Mesothelial cell of epicardium (in vitro differentiated cells): ENCODE measurements at regions not wholly inside any gene's neighbourhood (a gene's known extent, or its start where the extent isn't known, plus 50 kb on each side); places are given as distances from the start of the nearest gene placed in this dataset.

ENCODE experiments used
- DNase-seq, 2 experiments: peaks; one replicate each; pipeline ENCODE4 v3.0.0; 2021; ENCODE audit warnings: low spot score in 2 of 2; ENCODE audit not compliant: unreplicated experiment in 2 of 2
- H3K27ac Mint-ChIP-seq: 2 replicates; pipeline ENCODE4 v1.8.0; 2021; ENCODE audit warnings: mixed read lengths
- H3K27me3 Mint-ChIP-seq: 2 replicates; pipeline ENCODE4 v1.8.0; 2021; ENCODE audit warnings: low read depth, mixed read lengths
- H3K36me3 Mint-ChIP-seq: 2 replicates; pipeline ENCODE4 v1.8.0; 2021; ENCODE audit warnings: mixed read lengths
- H3K4me1 Mint-ChIP-seq: 2 replicates; pipeline ENCODE4 v1.8.0; 2021; ENCODE audit warnings: mixed read lengths
- H3K4me3 Mint-ChIP-seq: 2 replicates; pipeline ENCODE4 v1.8.0; 2021; ENCODE audit warnings: mild to moderate bottlenecking, moderate library complexity, mixed read lengths
- H3K9me3 Mint-ChIP-seq: 2 replicates; pipeline ENCODE4 v1.8.0; 2021; ENCODE audit warnings: mixed read lengths
- CTCF ChIP-seq: fragments of 200-600 bp; sonication (generic); IDR thresholded peaks from one replicate; pipeline ENCODE4 v1.5.0; 2021; ENCODE audit warnings: antibody characterized with exemption; ENCODE audit not compliant: unreplicated experiment

DNA sequence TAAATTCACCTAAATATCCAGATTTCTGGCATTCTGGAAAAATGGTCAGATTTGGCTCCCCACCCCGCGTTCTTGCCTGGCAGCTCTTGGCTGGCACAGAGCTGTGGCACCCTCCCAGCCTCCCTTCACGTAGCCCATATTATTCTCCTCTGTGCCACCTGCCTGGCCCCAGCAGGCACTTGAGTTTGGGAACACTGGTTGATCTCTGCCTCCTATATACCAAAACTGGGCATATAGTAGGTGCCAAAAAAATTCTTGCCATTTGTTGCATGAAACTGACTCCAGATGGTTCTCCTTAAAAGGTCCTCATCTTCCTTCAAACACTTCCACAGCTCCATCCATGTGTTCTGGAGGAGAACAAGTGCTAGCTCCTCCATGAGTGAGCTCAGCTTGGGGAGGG lies 167.0 kb downstream of the RPS24 start:
- TF ChIP-seq CTCF: no peak
- H3K27me3 Mint-ChIP-seq: no peaks in the 10 kb centered on the region
- H3K36me3 Mint-ChIP-seq: no peaks in the 10 kb centered on the region
- no peak for DNase-seq
- H3K4me3 Mint-ChIP-seq: no peak overlapping the region
- peaks cover 4% of the 10 kb centered on the region for H3K4me1 Mint-ChIP-seq
- H3K9me3 Mint-ChIP-seq: no peaks in the 10 kb centered on the region
- H3K27ac Mint-ChIP-seq: no peak overlapping the region

DNA sequence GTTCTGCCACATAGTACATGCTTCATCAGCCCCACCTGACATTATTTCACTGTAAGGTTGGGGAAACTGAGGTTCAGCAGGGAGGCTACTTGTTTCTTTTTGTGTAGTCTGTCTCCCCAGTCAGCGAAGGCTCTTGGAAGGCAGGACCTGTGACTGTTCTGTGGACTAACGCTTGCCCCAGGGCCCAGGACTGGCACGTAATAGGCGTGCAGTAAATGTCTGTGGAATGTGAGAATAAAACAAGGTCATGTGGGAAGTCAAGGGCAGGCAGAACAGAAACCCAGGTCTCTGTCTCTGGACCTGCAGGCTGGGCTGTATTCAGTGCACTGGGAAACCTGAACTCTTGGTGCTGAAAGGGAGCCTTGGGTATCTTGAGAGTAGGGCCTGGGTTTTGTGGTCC lies 168.7 kb downstream of the RPS24 start:
- no peaks in the 10 kb centered on the region for H3K27me3 Mint-ChIP-seq
- no peak overlapping the region for H3K27ac Mint-ChIP-seq
- H3K36me3 Mint-ChIP-seq: no peaks in the 10 kb centered on the region
- peaks cover 11% of the 10 kb centered on the region for H3K4me1 Mint-ChIP-seq
- no peak overlapping the region for H3K4me3 Mint-ChIP-seq
- no peaks in the 10 kb centered on the region for H3K9me3 Mint-ChIP-seq
- TF ChIP-seq CTCF: no peak
- no peak for DNase-seq

DNA sequence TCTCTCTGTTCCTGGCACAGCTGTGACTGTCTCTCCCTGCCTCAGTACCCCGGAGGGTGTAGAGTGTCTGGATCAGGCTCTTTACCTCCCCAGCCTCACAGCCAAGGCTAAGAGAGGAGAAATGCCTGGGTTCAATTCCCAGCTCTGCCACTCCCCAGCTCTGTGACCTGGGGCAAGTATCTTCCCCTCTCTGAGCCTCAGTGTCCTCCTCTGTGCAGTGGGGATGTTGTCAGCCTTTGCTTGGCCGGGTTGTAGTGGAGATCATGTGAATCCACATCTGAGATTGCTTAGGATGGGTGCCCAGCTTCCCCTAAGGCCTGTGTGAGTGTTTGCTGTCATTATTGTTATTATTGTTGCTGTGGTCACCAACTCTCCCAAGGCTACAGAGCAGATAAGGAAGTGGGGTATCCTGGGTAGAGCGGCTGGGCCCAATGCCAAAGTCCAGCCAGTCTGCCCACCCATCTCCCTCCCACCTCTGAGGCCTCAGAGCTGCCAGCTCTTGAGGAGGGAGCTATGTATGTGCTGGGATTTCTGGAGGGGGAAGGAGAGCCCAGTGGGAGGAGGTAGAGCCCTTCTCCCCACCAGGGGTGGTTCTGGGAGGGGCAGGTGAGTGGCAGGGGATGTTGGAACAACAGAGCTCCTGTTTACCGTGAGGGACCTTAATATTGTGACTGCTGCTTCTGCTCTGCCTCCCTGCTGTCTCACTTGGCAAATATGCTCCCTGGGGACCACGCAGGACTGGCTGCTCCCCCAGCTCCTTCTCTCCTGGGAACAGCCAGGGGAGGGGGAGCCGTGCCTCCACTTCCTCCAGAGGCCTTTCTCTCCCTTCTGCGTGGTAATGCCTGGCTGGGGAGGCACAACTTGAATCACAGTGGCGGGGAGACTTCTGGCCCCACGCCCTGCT lies 170.5 kb downstream of the RPS24 start:
- DNase-seq: no peak
- peaks cover 15% of the 10 kb centered on the region for H3K4me1 Mint-ChIP-seq
- H3K36me3 Mint-ChIP-seq: no peaks in the 10 kb centered on the region
- TF ChIP-seq CTCF: no peak
- no peak overlapping the region for H3K27ac Mint-ChIP-seq
- no peak overlapping the region for H3K4me3 Mint-ChIP-seq
- H3K9me3 Mint-ChIP-seq: no peaks in the 10 kb centered on the region
- H3K27me3 Mint-ChIP-seq: no peaks in the 10 kb centered on the region

DNA sequence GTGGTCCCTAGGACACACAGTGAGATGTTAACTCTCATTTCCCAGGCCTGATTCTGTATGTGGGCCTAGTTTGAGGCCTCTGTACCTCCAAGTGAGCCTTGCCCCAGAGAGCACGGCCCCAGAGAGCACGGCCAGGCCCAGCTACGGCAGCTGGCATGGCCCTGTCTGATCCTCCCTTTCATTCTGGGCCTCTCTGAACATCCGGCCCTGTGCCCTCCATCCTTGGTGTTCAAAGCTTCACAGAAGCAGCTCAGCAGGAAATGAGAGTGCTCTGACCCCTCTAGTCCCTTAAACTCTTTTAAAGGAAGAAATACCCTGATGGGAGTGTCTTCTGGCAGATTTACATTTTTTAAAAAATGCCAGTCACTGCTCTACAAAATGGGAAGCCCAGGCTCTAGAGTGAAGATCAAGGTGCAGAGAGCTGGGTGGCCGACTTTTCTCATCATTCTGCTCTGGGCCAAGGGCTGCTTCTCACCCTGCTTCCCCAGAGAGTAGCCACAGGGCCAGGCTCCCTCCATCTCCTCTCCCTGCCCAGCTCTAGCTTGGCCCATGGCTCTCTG lies 171.9 kb downstream of the RPS24 start:
- Mint-ChIP-seq H3K27me3 (no peaks in the 10 kb centered on the region), H3K27ac (no peak overlapping the region), H3K9me3 (no peaks in the 10 kb centered on the region), H3K4me3 (no peak overlapping the region), H3K36me3 (no peaks in the 10 kb centered on the region), H3K4me1 (peaks cover 16% of the 10 kb centered on the region)
- TF ChIP-seq CTCF: no peak
- DNase-seq: no peak

GRCh38 chr10:78207216-78207615 lies 173.6 kb downstream of the RPS24 start:
- H3K36me3 Mint-ChIP-seq: no peaks in the 10 kb centered on the region
- no peaks in the 10 kb centered on the region for H3K27me3 Mint-ChIP-seq
- DNase-seq: no peak
- peaks cover 24% of the 10 kb centered on the region for H3K4me1 Mint-ChIP-seq
- no peak overlapping the region for H3K4me3 Mint-ChIP-seq
- TF ChIP-seq CTCF: no peak
- no peaks in the 10 kb centered on the region for H3K9me3 Mint-ChIP-seq
- no peak overlapping the region for H3K27ac Mint-ChIP-seq
